ENCODE measurements at regions not wholly inside any gene's neighbourhood (a gene's known extent, or its start where the extent isn't known, plus 50 kb on each side); places are given as distances from the start of the nearest gene placed in this dataset.
A peak's percentile ranks its signal among the peaks of the same experiment; 100 is the strongest.
"Not testable (repeated sequence)": the region's sequence is repeated elsewhere in the genome, so short reads cannot be mapped to it uniquely, and the experiment has no call there.

GRCh38 chr17:12229335-12229734 lies 208.7 kb downstream of the MAP2K4 start:
- CTCF ChIA-PET = interaction anchor here (1.2 kb wide), 1 partner anchor 438 kb away, joined by 5 read pairs; no protein-coding TSS in a partner anchor
- H3K4me3 ChIP-seq (ENCODE audit: low read depth, low read length) = no peak overlapping the region
- TF ChIP-seq CTCF (IDR thresholded peaks at IDR 0.05; ENCODE audit: insufficient read depth, low read length, missing control alignments) = no peak
- no peak for DNase-seq (ENCODE audit: low read depth, low spot score)
- POLR2A ChIA-PET = no interaction called here

GRCh38 chr17:12230481-12231354 lies 210.0 kb downstream of the MAP2K4 start:
- no peak for TF ChIP-seq CTCF (IDR thresholded peaks at IDR 0.05; ENCODE audit: insufficient read depth, low read length, missing control alignments)
- no peak overlapping the region for H3K4me3 ChIP-seq (ENCODE audit: low read depth, low read length)
- ChIA-PET POLR2A (interaction anchor here (0.7 kb wide), 1 partner anchor 23 kb away, joined by 3 read pairs; no protein-coding TSS in a partner anchor), CTCF (interaction anchor here (0.7 to 1.6 kb wide), 5 partner anchors 9 to 783 kb away, joined by 3 to 7 read pairs (median 3); no protein-coding TSS in a partner anchor)
- DNase-seq (ENCODE audit: low read depth, low spot score) = peak; percentile 38

- ChIA-PET CTCF (interaction anchor here (1.0 to 1.6 kb wide), 4 partner anchors 9 to 436 kb away, joined by 3 to 7 read pairs (median 4); no protein-coding TSS in a partner anchor), POLR2A (no interaction called here)
- peak; percentile 9 for DNase-seq (ENCODE audit: low read depth, low spot score)
- no peak overlapping the region for H3K4me3 ChIP-seq (ENCODE audit: low read depth, low read length)
- TF ChIP-seq CTCF (IDR thresholded peaks at IDR 0.05; ENCODE audit: insufficient read depth, low read length, missing control alignments) = no peak
Measured at GRCh38 chr17:12231355-12231682, 210.6 kb downstream of the MAP2K4 start.

- POLR2A ChIA-PET; DNase-seq (ENCODE audit: low read depth, low spot score); H3K4me3 ChIP-seq (ENCODE audit: low read depth, low read length): not testable (repeated sequence)
- CTCF ChIA-PET = interaction anchor here (0.8 to 1.2 kb wide), 2 partner anchors 16 to 435 kb away, joined by 3 to 9 read pairs; no protein-coding TSS in a partner anchor
Measured at GRCh38 chr17:12239021-12239420, 218.3 kb downstream of the MAP2K4 start.

GRCh38 chr17:12242345-12242954 lies 221.8 kb downstream of the MAP2K4 start:
- CTCF ChIA-PET = interaction anchor here (1.9 kb wide), 1 partner anchor 425 kb away, joined by 7 read pairs; no protein-coding TSS in a partner anchor
- no peak overlapping the region for H3K4me3 ChIP-seq (ENCODE audit: low read depth, low read length)
- no peak for DNase-seq (ENCODE audit: low read depth, low spot score)
- POLR2A ChIA-PET = no interaction called here
- no peak for TF ChIP-seq CTCF (IDR thresholded peaks at IDR 0.05; ENCODE audit: insufficient read depth, low read length, missing control alignments)

- CTCF ChIA-PET = interaction anchor here (1.1 to 1.5 kb wide), 3 partner anchors 12 to 420 kb away, joined by 3 to 4 read pairs (median 4); no protein-coding TSS in a partner anchor
Measured at GRCh38 chr17:12247761-12248160, 227.1 kb downstream of the MAP2K4 start.

More at GRCh38 chr17:12247761-12248160, 227.1 kb downstream of the MAP2K4 start:
- POLR2A ChIA-PET = no interaction called here
- no peak for TF ChIP-seq CTCF (IDR thresholded peaks at IDR 0.05; ENCODE audit: insufficient read depth, low read length, missing control alignments)
- no peak for DNase-seq (ENCODE audit: low read depth, low spot score)
- no peak overlapping the region for H3K4me3 ChIP-seq (ENCODE audit: low read depth, low read length)

Measured in AG04449 (cell line).